ENCODE measurements at regions not wholly inside any gene's neighbourhood (a gene's known extent, or its start where the extent isn't known, plus 50 kb on each side); places are given as distances from the start of the nearest gene placed in this dataset.

DNA sequence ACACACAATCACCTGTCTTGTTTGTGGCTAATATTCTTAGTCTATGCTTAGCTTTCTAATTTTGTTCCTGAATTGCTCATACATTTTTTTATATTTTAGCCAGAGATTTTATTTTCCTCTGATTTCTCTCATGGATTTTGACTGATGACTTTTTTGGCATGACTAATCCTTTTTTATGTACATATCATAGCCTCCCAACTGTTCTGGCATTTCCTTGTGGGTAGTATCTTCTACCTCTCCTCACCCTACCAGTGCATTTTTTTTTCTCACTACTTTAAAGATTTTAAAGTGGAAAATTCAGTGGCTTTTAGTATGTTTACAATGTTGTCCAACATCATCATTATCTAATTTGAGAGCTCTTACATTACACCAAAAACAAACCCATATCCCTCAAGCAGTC, 84.4 kb upstream of the TENM4 start:
- no peaks in the 10 kb centered on the region for H3K4me1 ChIP-seq
- intact Hi-C loops (cut with DNase I), result no loop called here

GRCh38 chr11:79522626-79523025, 81.8 kb upstream of the TENM4 start:
- 76 to 92% methylated on average over 1 of the region's 1 CpG for WGBS, 2 donors
- H3K9me3 ChIP-seq, result no peaks in the 10 kb centered on the region
- intact Hi-C loops (cut with DNase I), result no loop called here
- TF ChIP-seq CTCF (IDR thresholded peaks at IDR 0.05) (no peak), POLR2A (IDR thresholded peaks at IDR 0.05) (no peak)
- no peaks in the 10 kb centered on the region for H3K4me1 ChIP-seq
- no peak for DNase-seq
- no peak overlapping the region for H3K27ac ChIP-seq
- no peak overlapping the region for H3K4me3 ChIP-seq
- no peaks in the 10 kb centered on the region for H3K36me3 ChIP-seq
- H3K27me3 ChIP-seq, result no peaks in the 10 kb centered on the region

More for the DNA sequence above, 84.4 kb upstream of the TENM4 start:
- no peaks in the 10 kb centered on the region for H3K27me3 ChIP-seq
- H3K9me3 ChIP-seq, result no peaks in the 10 kb centered on the region
- H3K36me3 ChIP-seq, result no peaks in the 10 kb centered on the region
- no peak overlapping the region for H3K4me3 ChIP-seq
- no peak overlapping the region for H3K27ac ChIP-seq
- no peak for DNase-seq
- no peak for TF ChIP-seq CTCF (IDR thresholded peaks at IDR 0.05)
- TF ChIP-seq POLR2A (IDR thresholded peaks at IDR 0.05), result no peak

DNA sequence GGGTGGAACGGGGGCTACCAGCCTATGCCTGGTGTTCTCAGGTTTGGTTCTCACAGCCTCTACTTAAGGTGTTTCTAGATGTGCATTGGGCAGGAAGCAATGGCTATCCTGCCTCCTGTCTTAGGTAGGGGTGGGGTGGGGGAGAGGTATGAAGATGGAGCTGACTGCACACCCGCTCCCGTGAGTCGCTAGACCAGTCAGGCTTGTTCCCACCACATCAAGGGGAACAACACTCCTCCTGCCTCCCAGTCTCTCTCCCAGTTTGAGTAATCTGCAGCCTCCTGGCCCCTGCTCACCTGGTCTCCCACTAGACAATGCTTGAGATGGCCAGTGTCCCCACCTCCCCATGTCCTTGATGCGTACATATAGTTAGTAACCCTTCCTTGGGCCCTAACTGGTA, 79.3 kb upstream of the TENM4 start:
- Histone ChIP-seq H3K4me1 (no peaks in the 10 kb centered on the region), H3K36me3 (no peaks in the 10 kb centered on the region), H3K27ac (no peak overlapping the region), H3K27me3 (peaks cover 0 to 6% (median 0%) of the 10 kb centered on the region in 4 donors), H3K9me3 (no peaks in the 10 kb centered on the region), H3K4me3 (no peak overlapping the region)
- WGBS, 2 donors, result 60 to 62% methylated on average over 4 to 5 of the region's 5 CpGs
- DNase-seq, result no peak
- TF ChIP-seq CTCF (IDR thresholded peaks at IDR 0.05), result no peak
- TF ChIP-seq POLR2A (IDR thresholded peaks at IDR 0.05), result no peak
- intact Hi-C loops (cut with DNase I), result no loop called here

GRCh38 chr11:79515781-79516180, 75.0 kb upstream of the TENM4 start:
- Histone ChIP-seq H3K27me3 (peaks cover 0 to 10% (median 0%) of the 10 kb centered on the region in 4 donors), H3K27ac (no peak overlapping the region), H3K9me3 (peaks cover 0 to 6% (median 0%) of the 10 kb centered on the region in 3 donors), H3K4me3 (no peak overlapping the region), H3K36me3 (no peaks in the 10 kb centered on the region), H3K4me1 (no peaks in the 10 kb centered on the region)
- intact Hi-C loops (cut with DNase I), result no loop called here
- WGBS, 2 donors, result 43 to 63% methylated on average over 1 of the region's 1 CpG
- no peak for DNase-seq
- TF ChIP-seq POLR2A (IDR thresholded peaks at IDR 0.05) (no peak), CTCF (IDR thresholded peaks at IDR 0.05) (no peak)

- 70 to 80% methylated on average over 2 of the region's 2 CpGs for WGBS, 2 donors
- no peak for TF ChIP-seq CTCF (IDR thresholded peaks at IDR 0.05)
- intact Hi-C loops (cut with DNase I), result no loop called here
- DNase-seq, result no peak
- no peak overlapping the region for H3K27ac ChIP-seq
- peaks cover 0 to 10% (median 0%) of the 10 kb centered on the region in 4 donors for H3K27me3 ChIP-seq
- H3K4me1 ChIP-seq, result no peaks in the 10 kb centered on the region
- no peaks in the 10 kb centered on the region for H3K36me3 ChIP-seq
- no peak overlapping the region for H3K4me3 ChIP-seq
- peaks cover 0 to 6% (median 0%) of the 10 kb centered on the region in 3 donors for H3K9me3 ChIP-seq
Observed at GRCh38 chr11:79514695-79515094, 73.9 kb upstream of the TENM4 start.
